Loucy (cell line): ENCODE measurements at regions not wholly inside any gene's neighbourhood (a gene's known extent, or its start where the extent isn't known, plus 50 kb on each side); places are given as distances from the start of the nearest gene placed in this dataset.

Source experiments
- H2AFZ ChIP-seq: fragments of 200-600 bp; sonication (generic); 2 replicates; pipeline ENCODE4 v1.6.0; 2016; ENCODE audit warnings: antibody characterized with exemption, mild to moderate bottlenecking, low read length, moderate library complexity
- H3F3A ChIP-seq: fragments of 200-600 bp; 2 replicates; pipeline ENCODE4 v1.6.0; 2016; ENCODE audit warnings: antibody characterized with exemption, low read depth, mild to moderate bottlenecking
- H3K27me3 ChIP-seq: fragments of 200-600 bp; sonication (generic); 2 replicates; pipeline ENCODE4 v1.6.1; 2014; ENCODE audit warnings: low read length, mild to moderate bottlenecking; ENCODE audit not compliant: insufficient read depth, poor library complexity, severe bottlenecking
- H3K36me3 ChIP-seq: fragments of 200-600 bp; sonication (generic); 2 replicates; pipeline ENCODE4 v1.6.1; 2016; ENCODE audit warnings: low read length; ENCODE audit not compliant: insufficient read depth
- H3K4me1 ChIP-seq: fragments of 200-600 bp; sonication (generic); 2 replicates; pipeline ENCODE4 v1.5.1; 2014; ENCODE audit warnings: low read length, mild to moderate bottlenecking; ENCODE audit not compliant: insufficient read depth, poor library complexity, severe bottlenecking
- H3K4me2 ChIP-seq: fragments of 200-600 bp; sonication (generic); 2 replicates; pipeline ENCODE4 v1.6.0; 2014; ENCODE audit warnings: antibody characterized with exemption, low read length, low read depth, mild to moderate bottlenecking; ENCODE audit not compliant: poor library complexity, severe bottlenecking
- H3K4me3 ChIP-seq: fragments of 200-600 bp; sonication (generic); 2 replicates; pipeline ENCODE4 v1.5.1; 2014; ENCODE audit warnings: low read length, mild to moderate bottlenecking, mixed read lengths; ENCODE audit not compliant: poor library complexity, severe bottlenecking
- H3K79me2 ChIP-seq: fragments of 200-600 bp; sonication (generic); 2 replicates; pipeline ENCODE4 v1.6.1; 2014; ENCODE audit warnings: low read length; ENCODE audit not compliant: insufficient read depth
- H3K9ac ChIP-seq: fragments of 200-600 bp; sonication (generic); 2 replicates; pipeline ENCODE4 v1.6.0; 2014; ENCODE audit warnings: mild to moderate bottlenecking, low read depth, low read length, moderate library complexity; ENCODE audit not compliant: poor library complexity, severe bottlenecking
- H3K9me2 ChIP-seq: fragments of 200-600 bp; sonication (generic); replicated peaks from 2 replicates; pipeline ENCODE4 v1.6.1; 2016; ENCODE audit warnings: low read depth, low read length, mixed read lengths
- H3K9me3 ChIP-seq: fragments of 200-600 bp; sonication (generic); 2 replicates; pipeline ENCODE4 v1.6.1; 2014; ENCODE audit warnings: mild to moderate bottlenecking, antibody characterized with exemption, low read length, low read depth; ENCODE audit not compliant: insufficient read depth
- H4K20me1 ChIP-seq: fragments of 200-600 bp; sonication (generic); 2 replicates; pipeline ENCODE4 v1.6.0; 2014; ENCODE audit warnings: antibody characterized with exemption, low read length, mild to moderate bottlenecking; ENCODE audit not compliant: insufficient read depth, poor library complexity, severe bottlenecking
- CTCF ChIP-seq: fragments of 200-600 bp; sonication (generic); conservative IDR thresholded peaks from 2 replicates; pipeline ENCODE4 v1.5.1; 2014; ENCODE audit warnings: mild to moderate bottlenecking, antibody characterized with exemption, low read length
- EZH2phosphoT487 ChIP-seq: fragments of 200-600 bp; IDR thresholded peaks from 2 replicates; pipeline ENCODE4 v1.6.1; 2018; ENCODE audit warnings: antibody characterized with exemption, mild to moderate bottlenecking, moderate library complexity, borderline replicate concordance

GRCh38 chr21:15986277-15986676 is 256.5 kb downstream of the USP25 start:
- Histone ChIP-seq H3K4me3 (no peak overlapping the region), H3K9me3 (no peaks in the 10 kb centered on the region), H3K79me2 (no peaks in the 10 kb centered on the region), H3K27me3 (no peaks in the 10 kb centered on the region), H3K4me1 (no peaks in the 10 kb centered on the region), H3K36me3 (no peaks in the 10 kb centered on the region), H4K20me1 (no peaks in the 10 kb centered on the region), H3F3A (no peaks in the 10 kb centered on the region), H2AFZ (no peak overlapping the region), H3K9me2 (no peaks in the 10 kb centered on the region), H3K4me2 (no peak overlapping the region), H3K9ac (no peak overlapping the region)
- TF ChIP-seq EZH2phosphoT487 = no peak
- TF ChIP-seq CTCF = no peak

- H3F3A ChIP-seq = no peaks in the 10 kb centered on the region
- no peaks in the 10 kb centered on the region for H3K4me1 ChIP-seq
- no peaks in the 10 kb centered on the region for H3K27me3 ChIP-seq
- H4K20me1 ChIP-seq = no peaks in the 10 kb centered on the region
- TF ChIP-seq EZH2phosphoT487 (no peak), CTCF (no peak)
- H3K79me2 ChIP-seq = no peaks in the 10 kb centered on the region
- H3K4me2 ChIP-seq = no peak overlapping the region
- no peaks in the 10 kb centered on the region for H3K9me2 ChIP-seq
- H2AFZ ChIP-seq = no peak overlapping the region
- no peak overlapping the region for H3K4me3 ChIP-seq
- H3K36me3 ChIP-seq = no peaks in the 10 kb centered on the region
- no peaks in the 10 kb centered on the region for H3K9me3 ChIP-seq
- H3K9ac ChIP-seq = no peak overlapping the region
Measured at GRCh38 chr21:15992171-15992570, 262.4 kb downstream of the USP25 start.

GRCh38 chr21:15993951-15994350 is 264.2 kb downstream of the USP25 start:
- no peaks in the 10 kb centered on the region for H3K9me3 ChIP-seq
- no peak overlapping the region for H3K4me2 ChIP-seq
- H3K9me2 ChIP-seq = no peaks in the 10 kb centered on the region
- no peak overlapping the region for H3K9ac ChIP-seq
- TF ChIP-seq EZH2phosphoT487 (no peak), CTCF (no peak)
- H4K20me1 ChIP-seq = no peaks in the 10 kb centered on the region
- H3K79me2 ChIP-seq = no peaks in the 10 kb centered on the region
- H3K27me3 ChIP-seq = no peaks in the 10 kb centered on the region
- H3F3A ChIP-seq = no peaks in the 10 kb centered on the region
- H3K36me3 ChIP-seq = no peaks in the 10 kb centered on the region
- no peak overlapping the region for H2AFZ ChIP-seq
- no peak overlapping the region for H3K4me3 ChIP-seq
- no peaks in the 10 kb centered on the region for H3K4me1 ChIP-seq
